Activated T-helper 1 cell treated with anti-CD3 and anti-CD28 coated beads, Interleukin-2, amount 50 U/mL, for 16 hours (primary cell): ENCODE measurements at regions not wholly inside any gene's neighbourhood (a gene's known extent, or its start where the extent isn't known, plus 50 kb on each side); places are given as distances from the start of the nearest gene placed in this dataset.

ENCODE experiments used
- DNase-seq, 2 donors: peaks; one replicate each; pipeline ENCODE4 v3.0.0-alpha.2; 2020; ENCODE audit warnings: low read depth in 1 of 2, low spot score in 1 of 2

- no peak for DNase-seq
Measured at GRCh38 chr1:209433649-209434031, 149.9 kb upstream of the CAMK1G start.

- no peak for DNase-seq
Measured at GRCh38 chr1:209434066-209434465, 149.4 kb upstream of the CAMK1G start.

GRCh38 chr1:209434631-209435217 is 148.8 kb upstream of the CAMK1G start:
- no peak for DNase-seq

- no peak for DNase-seq
Measured at GRCh38 chr1:209435654-209436566, 147.6 kb upstream of the CAMK1G start.

GRCh38 chr1:209439828-209440227 is 143.7 kb upstream of the CAMK1G start:
- DNase-seq = no peak

- DNase-seq = no peak
Measured at GRCh38 chr1:209443361-209443931, 140.1 kb upstream of the CAMK1G start.

GRCh38 chr1:209443975-209444651 is 139.4 kb upstream of the CAMK1G start:
- no peak for DNase-seq

GRCh38 chr1:209444961-209445360 is 138.6 kb upstream of the CAMK1G start:
- no peak for DNase-seq

- no peak for DNase-seq
Measured at GRCh38 chr1:209445576-209445975, 137.9 kb upstream of the CAMK1G start.

- DNase-seq = no peak
Measured at GRCh38 chr1:209446356-209446755, 137.2 kb upstream of the CAMK1G start.

- DNase-seq = no peak
Measured at GRCh38 chr1:209454340-209454994, 129.0 kb upstream of the CAMK1G start.

- no peak for DNase-seq
Measured at GRCh38 chr1:209455145-209455544, 128.4 kb upstream of the CAMK1G start.

GRCh38 chr1:209455661-209456358 is 127.7 kb upstream of the CAMK1G start:
- DNase-seq = no peak

- no peak for DNase-seq
Measured at GRCh38 chr1:209456878-209457277, 126.6 kb upstream of the CAMK1G start.

GRCh38 chr1:209457401-209458125 is 126.0 kb upstream of the CAMK1G start:
- no peak for DNase-seq

- no peak for DNase-seq
Measured at GRCh38 chr1:209458921-209459320, 124.6 kb upstream of the CAMK1G start.

- no peak for DNase-seq
Measured at GRCh38 chr1:209461168-209461567, 122.3 kb upstream of the CAMK1G start.

GRCh38 chr1:209462433-209462832 is 121.1 kb upstream of the CAMK1G start:
- no peak for DNase-seq

- no peak for DNase-seq
Measured at GRCh38 chr1:209463441-209463840, 120.1 kb upstream of the CAMK1G start.

- no peak for DNase-seq
Measured at GRCh38 chr1:209473025-209473424, 110.5 kb upstream of the CAMK1G start.
